CD4-positive, alpha-beta T cell treated with Interleukin-15 for 4 hours (primary cell): ENCODE measurements at regions not wholly inside any gene's neighbourhood (a gene's known extent, or its start where the extent isn't known, plus 50 kb on each side); places are given as distances from the start of the nearest gene placed in this dataset.
"Not testable (repeated sequence)": the region's sequence is repeated elsewhere in the genome, so short reads cannot be mapped to it uniquely, and the experiment has no call there.

Source experiments
- DNase-seq: peaks from one replicate; pipeline ENCODE4 v3.0.0-alpha.2; 2020; ENCODE audit warnings: low spot score

- DNase-seq: no peak
These were observed 246.2 kb downstream of the LNPK start for GRCh38 chr2:175755656-175756386.

DNA sequence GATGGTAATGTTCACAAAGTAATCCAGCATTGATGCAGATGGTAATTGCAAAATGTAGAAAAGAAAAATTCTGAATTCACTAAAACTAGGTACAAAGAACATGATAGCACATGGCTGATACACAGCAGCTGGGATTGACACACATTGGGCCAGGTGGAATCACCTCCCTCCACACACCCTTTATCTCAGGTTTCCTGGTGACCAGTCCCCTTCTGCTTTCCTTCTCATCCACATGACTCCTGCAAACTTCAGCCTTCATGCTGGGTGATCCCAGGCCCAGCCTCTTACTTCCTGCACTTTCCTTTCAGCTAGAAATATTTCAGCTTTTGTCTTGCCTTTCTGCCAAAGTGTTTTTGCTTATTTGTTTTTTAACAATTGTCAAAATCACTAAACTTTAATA, 246.9 kb downstream of the LNPK start:
- no peak for DNase-seq

DNA sequence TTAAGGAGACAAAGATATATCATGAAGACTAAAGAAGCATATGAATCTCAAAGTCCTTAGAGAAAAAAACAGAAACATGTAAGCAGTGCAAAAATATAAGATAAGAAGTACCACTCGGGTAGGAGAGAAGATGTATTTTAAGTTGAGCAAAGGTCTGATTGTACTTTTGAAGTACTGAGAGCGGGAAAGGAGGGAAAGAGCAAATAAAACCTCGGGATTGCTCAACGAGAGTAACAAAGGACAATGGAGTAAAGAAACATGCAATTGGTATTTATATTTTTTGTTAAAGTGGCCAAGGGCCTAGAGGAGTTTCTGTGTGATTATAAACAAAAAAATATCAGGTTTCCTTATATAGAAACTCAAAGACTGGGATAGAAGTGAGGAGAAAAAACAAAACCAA, 251.9 kb downstream of the LNPK start:
- DNase-seq: no peak

DNA sequence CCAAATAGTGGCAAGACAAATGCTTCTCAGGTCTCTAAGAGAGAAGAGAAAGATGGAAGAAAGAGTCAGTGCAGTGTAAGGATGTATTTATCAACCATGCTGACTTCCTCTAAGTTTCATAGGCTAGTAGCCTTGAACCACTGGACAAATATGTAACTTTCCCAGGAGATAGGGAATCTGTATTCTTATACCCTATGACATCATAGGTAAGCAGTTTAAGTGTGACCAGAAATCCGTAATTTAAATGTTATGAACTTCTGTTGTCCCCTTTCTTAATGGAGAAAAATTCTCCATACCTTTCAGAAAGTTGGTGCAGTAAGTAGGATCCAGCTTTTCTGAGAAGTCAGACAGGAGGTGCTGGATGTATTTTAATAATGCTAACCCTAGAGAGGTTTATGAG, 256.2 kb downstream of the LNPK start:
- no peak for DNase-seq

GRCh38 chr2:175744000-175744399, 258.1 kb downstream of the LNPK start:
- no peak for DNase-seq

GRCh38 chr2:175743011-175743410, 259.1 kb downstream of the LNPK start:
- DNase-seq: no peak

- no peak for DNase-seq
These were observed 259.7 kb downstream of the LNPK start for GRCh38 chr2:175742367-175742766.

- no peak for DNase-seq
These were observed 260.9 kb downstream of the LNPK start for GRCh38 chr2:175741164-175741563.

- DNase-seq: no peak
These were observed 264.2 kb downstream of the LNPK start for GRCh38 chr2:175737722-175738361.

DNA sequence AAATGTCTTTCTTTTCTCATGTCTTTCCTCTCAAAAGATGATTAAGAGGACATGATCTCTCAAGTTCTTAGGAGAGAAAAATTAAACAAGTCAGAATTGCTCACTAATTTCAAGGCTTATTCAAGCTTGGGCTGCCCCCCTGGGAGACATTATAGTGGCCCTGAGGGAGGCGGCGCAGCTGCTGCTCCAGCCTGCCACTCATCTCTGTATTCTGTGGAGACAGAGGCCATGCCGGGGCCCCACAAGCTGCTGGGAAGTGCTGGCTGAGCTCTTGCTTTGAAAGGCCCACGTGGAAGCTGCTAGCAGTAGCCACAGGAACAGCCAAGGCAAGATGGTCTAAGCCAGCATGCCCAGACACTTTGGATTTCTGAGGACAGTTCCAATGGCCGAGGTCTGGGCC, 267.4 kb downstream of the LNPK start:
- DNase-seq: no peak

DNA sequence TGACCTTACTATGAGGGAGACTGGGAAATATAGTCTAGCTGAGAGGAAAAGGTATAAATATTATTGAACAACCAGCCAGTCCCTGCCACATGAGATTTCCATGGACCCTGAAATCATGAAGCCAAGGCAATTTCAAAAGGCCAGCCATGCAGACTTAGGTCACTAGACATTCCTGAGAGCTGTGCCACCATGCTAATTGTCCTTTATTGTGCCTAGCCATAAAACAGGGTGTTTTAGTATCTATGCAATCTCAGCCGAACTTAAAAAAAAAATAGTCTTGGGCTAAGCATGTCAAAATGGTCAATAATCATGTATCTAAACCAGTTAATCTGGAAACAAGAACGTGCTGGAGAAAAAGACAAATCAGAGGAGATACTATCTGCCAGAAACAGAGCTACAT, 269.5 kb downstream of the LNPK start:
- DNase-seq: no peak

- DNase-seq: no peak
These were observed 272.0 kb downstream of the LNPK start for GRCh38 chr2:175730050-175730449.

DNA sequence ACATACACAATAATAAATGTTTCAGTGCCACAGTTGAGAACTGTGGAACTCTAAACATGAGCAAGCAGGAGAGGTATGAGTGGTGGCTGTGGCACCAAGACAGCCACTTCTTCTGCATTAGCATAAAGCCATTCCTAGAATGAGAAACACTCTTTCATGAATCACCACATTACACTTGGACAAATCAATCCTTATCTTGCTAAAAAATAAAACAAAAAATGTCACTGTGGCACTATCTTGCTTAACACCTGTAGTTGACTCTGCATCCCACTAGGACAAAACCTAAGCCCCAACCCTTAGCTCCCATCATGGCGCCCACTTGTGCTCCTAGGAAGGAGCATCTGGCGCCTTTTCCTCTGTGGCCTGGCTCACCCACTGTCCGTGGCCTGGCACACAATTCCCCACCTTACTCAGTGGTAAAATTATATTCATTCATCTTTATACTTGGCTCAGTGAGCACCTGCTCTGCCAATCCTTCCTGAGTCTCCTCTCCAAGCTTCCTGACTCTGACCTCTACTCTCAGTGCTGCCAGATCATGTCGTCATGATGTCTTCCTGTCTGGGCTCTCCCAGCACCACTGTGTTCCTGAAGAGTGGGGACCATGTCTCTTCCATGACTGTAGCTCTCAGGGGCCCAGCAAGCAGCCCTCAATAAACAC, 272.9 kb downstream of the LNPK start:
- no peak for DNase-seq

DNA sequence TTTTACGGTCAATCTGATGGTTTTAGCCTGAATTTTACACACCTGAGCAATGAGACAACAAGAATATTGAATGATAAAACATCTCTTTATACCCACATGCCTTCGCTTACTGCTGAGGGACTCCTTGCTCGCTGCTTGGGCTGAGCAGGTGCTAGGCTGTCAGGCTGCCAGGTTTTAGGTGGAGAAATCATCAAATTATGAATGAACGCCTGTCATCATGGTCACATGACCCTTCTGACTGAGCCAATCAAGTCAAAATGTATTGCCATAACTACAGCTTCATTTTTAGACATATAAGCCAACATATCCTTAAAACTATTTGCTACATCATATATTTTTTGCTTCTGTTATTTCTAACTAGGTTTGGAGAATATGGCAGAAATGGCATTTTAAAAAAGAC, 274.0 kb downstream of the LNPK start:
- DNase-seq: no peak

- DNase-seq: no peak
These were observed 275.8 kb downstream of the LNPK start for GRCh38 chr2:175726223-175726622.

- DNase-seq: no peak
These were observed 292.8 kb downstream of the LNPK start for GRCh38 chr2:175709248-175709647.

GRCh38 chr2:175707322-175707721, 294.7 kb downstream of the LNPK start:
- no peak for DNase-seq

GRCh38 chr2:175704568-175704967, 297.5 kb downstream of the LNPK start:
- not testable (repeated sequence) for DNase-seq

- DNase-seq: no peak
These were observed 304.0 kb downstream of the LNPK start for GRCh38 chr2:175698061-175698460.

DNA sequence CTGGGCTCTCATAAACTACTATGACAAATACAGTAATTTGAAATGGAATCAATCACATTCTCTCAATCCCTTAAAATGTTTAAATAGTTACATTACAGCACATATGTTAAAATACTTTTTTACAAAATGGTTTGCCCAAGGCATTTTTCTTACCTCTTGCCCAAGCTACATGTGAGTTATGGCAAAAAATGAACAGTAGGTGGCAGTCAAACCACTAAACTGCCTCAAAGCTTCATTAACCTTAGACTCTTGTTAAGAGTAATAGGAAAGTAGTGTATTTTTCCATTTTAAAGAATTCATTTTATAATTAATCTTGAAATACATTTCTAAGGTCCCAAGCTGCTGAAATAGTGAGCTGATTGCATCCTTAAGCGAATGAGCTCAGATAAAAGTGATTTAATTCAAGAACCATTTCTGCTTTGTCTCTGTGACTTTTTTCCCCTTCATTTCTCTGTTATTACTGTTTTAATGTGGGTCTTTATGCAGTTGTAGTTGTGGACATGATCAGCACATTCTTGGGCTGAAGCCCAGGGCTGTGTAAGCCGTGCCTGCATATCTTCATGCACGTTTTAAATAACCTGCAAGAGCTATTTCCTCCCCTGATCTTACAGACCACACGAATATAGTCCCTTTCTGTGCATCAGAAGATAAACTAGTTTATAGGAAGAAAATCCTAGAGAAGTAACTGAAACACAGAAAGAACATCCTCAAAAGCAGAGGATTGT, 311.8 kb downstream of the LNPK start:
- peak; percentile 42 for DNase-seq

DNA sequence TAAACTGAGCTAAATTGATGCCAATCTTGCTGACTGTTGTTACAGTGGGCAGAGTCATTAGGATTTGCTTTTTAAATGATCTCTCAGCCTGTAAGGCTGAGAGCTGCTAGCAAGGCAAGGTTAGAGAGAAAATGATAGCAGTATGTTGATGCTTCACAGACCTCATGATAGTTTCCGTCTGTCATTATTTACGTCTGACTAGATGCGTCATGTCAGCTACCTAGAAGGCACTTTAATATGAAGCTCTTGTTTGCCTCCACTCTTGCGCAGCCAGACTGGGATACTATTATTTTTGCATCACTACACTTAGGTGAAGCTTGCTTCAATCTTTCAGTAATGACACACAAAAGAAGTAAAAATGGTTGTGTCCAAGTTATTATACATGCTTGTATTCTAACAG, 313.8 kb downstream of the LNPK start:
- DNase-seq: no peak

GRCh38 chr2:175687465-175687864, 314.6 kb downstream of the LNPK start:
- DNase-seq: no peak

DNA sequence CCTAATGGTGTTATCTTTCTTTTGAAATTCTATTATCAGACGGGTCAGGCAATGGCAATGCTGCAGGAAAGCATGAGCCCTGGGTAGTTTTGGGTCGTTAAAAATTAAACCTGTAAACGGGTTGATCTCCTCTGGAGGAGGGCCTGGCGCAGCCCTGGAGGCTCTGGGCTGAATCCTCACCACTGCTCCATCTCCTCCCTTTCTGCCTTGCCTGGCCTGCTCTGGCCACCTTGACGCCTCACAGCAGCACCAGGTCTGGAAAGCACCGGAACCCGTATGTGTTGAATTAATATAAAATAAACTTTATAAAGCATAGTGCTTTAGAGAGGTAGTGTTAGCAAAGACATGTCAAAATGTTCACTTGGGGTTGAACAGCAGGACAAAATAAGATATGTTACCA, 316.1 kb downstream of the LNPK start:
- no peak for DNase-seq
